ENCODE measurements at regions not wholly inside any gene's neighbourhood (a gene's known extent, or its start where the extent isn't known, plus 50 kb on each side); places are given as distances from the start of the nearest gene placed in this dataset.

GRCh38 chr1:204814166-204814884 lies 56.3 kb upstream of the NFASC start:
- TF ChIP-seq ARNTL (CRISPR knock-in tag; IDR thresholded peaks at IDR 0.05; ENCODE audit: borderline replicate concordance, low read depth) = no peak
- no peak for TF ChIP-seq TSHZ2 (CRISPR knock-in tag; IDR thresholded peaks at IDR 0.05)
- no peak for TF ChIP-seq POU6F1 (CRISPR knock-in tag; IDR thresholded peaks at IDR 0.05; ENCODE audit: borderline replicate concordance, low read depth)
- TF ChIP-seq BACH2 (CRISPR knock-in tag; IDR thresholded peaks at IDR 0.05; ENCODE audit: borderline replicate concordance) = no peak
- no peak for TF ChIP-seq PATZ1 (CRISPR knock-in tag; IDR thresholded peaks at IDR 0.05; ENCODE audit: borderline replicate concordance)
- no peak for TF ChIP-seq ESRRG (CRISPR knock-in tag; IDR thresholded peaks at IDR 0.05)
- no peak for TF ChIP-seq CSDC2 (CRISPR knock-in tag; IDR thresholded peaks at IDR 0.05)
- no peak for TF ChIP-seq RARB (CRISPR knock-in tag; IDR thresholded peaks at IDR 0.05)
- TF ChIP-seq TOX (CRISPR knock-in tag; IDR thresholded peaks at IDR 0.05; ENCODE audit: borderline replicate concordance) = no peak
- TF ChIP-seq ZNF8 (CRISPR knock-in tag; IDR thresholded peaks at IDR 0.05) = no peak
- TF ChIP-seq ZFP3 (CRISPR knock-in tag; IDR thresholded peaks at IDR 0.05) = no peak
- TF ChIP-seq CREB5 (CRISPR knock-in tag; IDR thresholded peaks at IDR 0.05; ENCODE audit: low read depth) = no peak
